Activated T-helper 1 cell treated with anti-CD3 and anti-CD28 coated beads, Interleukin-12 subunit alpha, Interleukin-12 subunit beta, Interleukin-2, Interleukin-4 antibody, amounts not matched to agents 30 ng/mL and 10 ng/mL and 1 ng/mL, durations not matched to agents 14 hours and 24 hours and 36 hours (primary cell): ENCODE measurements at regions not wholly inside any gene's neighbourhood (a gene's known extent, or its start where the extent isn't known, plus 50 kb on each side); places are given as distances from the start of the nearest gene placed in this dataset.

Experiments
- DNase-seq: peaks from one replicate; pipeline ENCODE4 v3.0.0; 2021; ENCODE audit warnings: low spot score
- H3K27ac Mint-ChIP-seq: one replicate; pipeline ENCODE4 v1.8.0; 2021; ENCODE audit warnings: mild to moderate bottlenecking, mixed read lengths
- H3K27me3 Mint-ChIP-seq: one replicate; pipeline ENCODE4 v1.8.0; 2022; ENCODE audit warnings: mild to moderate bottlenecking, moderate library complexity, mixed read lengths; ENCODE audit not compliant: insufficient read depth
- H3K36me3 Mint-ChIP-seq: one replicate; pipeline ENCODE4 v1.8.0; 2021; ENCODE audit warnings: low read depth, mixed read lengths
- H3K4me1 Mint-ChIP-seq: one replicate; pipeline ENCODE4 v1.8.0; 2021; ENCODE audit warnings: low read depth, mixed read lengths
- H3K4me3 Mint-ChIP-seq: one replicate; pipeline ENCODE4 v1.8.0; 2021; ENCODE audit warnings: mild to moderate bottlenecking, moderate library complexity, mixed read lengths
- H3K9me3 Mint-ChIP-seq: one replicate; pipeline ENCODE4 v1.8.0; 2021; ENCODE audit warnings: mixed read lengths
- intact Hi-C: fragments of 100-400 bp; cut with micrococcal nuclease; formaldehyde crosslinking; loops from one replicate; pipeline ENCODE4 v1.15.1; 2024

GRCh38 chr18:78751664-78752063, 228.0 kb upstream of the SALL3 start:
- intact Hi-C loops: no loop called here
- Mint-ChIP-seq H3K36me3 (no peaks in the 10 kb centered on the region), H3K27ac (no peak overlapping the region), H3K4me1 (no peaks in the 10 kb centered on the region), H3K27me3 (no peaks in the 10 kb centered on the region), H3K4me3 (no peak overlapping the region), H3K9me3 (no peaks in the 10 kb centered on the region)
- DNase-seq: no peak

- H3K4me1 Mint-ChIP-seq: no peaks in the 10 kb centered on the region
- H3K27me3 Mint-ChIP-seq: no peaks in the 10 kb centered on the region
These were observed 226.4 kb upstream of the SALL3 start for GRCh38 chr18:78753240-78753639.

DNA sequence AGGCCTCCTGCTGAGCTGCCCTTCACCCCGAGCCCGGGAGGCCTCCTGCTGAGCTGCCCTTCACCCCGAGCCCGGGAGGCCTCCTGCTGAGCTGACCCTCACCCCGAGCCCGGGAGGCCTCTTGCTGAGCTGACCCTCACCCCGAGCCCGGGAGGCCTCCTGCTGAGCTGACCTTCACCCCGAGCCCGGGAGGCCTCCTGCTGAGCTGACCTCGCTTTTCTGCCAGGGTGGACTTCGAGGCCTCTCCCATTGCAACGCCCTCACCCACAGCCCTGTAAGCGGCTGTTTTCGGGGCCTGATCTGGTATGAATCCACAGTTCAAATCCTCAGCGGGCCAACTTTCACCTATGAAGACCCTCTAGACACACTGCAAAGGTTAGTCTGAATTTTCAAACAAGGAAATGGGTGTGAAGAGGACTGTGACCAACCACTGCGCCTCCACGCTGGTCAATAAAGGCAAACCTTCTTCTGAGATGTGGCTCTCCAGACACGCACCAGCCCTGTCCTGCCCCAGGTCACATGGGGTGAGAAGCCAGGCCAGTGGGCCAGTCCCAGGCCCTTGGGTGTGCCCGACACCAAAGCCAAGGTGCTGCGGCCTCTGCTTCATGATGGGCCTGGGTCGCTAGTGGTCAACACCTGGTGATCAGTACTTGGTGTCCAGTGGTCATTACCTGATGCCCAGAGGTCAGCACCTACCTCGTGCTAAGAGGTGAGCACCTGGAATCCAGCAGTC, 225.1 kb upstream of the SALL3 start:
- intact Hi-C loops: no loop called here
- Mint-ChIP-seq H3K36me3 (no peaks in the 10 kb centered on the region), H3K4me3 (no peak overlapping the region), H3K9me3 (no peaks in the 10 kb centered on the region), H3K27ac (no peak overlapping the region), H3K27me3 (no peaks in the 10 kb centered on the region), H3K4me1 (no peaks in the 10 kb centered on the region)
- no peak for DNase-seq

More at GRCh38 chr18:78753240-78753639, 226.4 kb upstream of the SALL3 start:
- H3K36me3 Mint-ChIP-seq: no peaks in the 10 kb centered on the region
- no peak overlapping the region for H3K4me3 Mint-ChIP-seq
- intact Hi-C loops: no loop called here
- no peak for DNase-seq
- H3K27ac Mint-ChIP-seq: no peak overlapping the region
- H3K9me3 Mint-ChIP-seq: no peaks in the 10 kb centered on the region

- intact Hi-C loops: no loop called here
- Mint-ChIP-seq H3K27ac (no peak overlapping the region), H3K36me3 (no peaks in the 10 kb centered on the region), H3K4me3 (no peak overlapping the region), H3K27me3 (no peaks in the 10 kb centered on the region), H3K4me1 (no peaks in the 10 kb centered on the region), H3K9me3 (peaks cover under 1% of the 10 kb centered on the region)
- no peak for DNase-seq
These were observed 222.6 kb upstream of the SALL3 start for GRCh38 chr18:78757014-78757413.

GRCh38 chr18:78758496-78758895, 221.1 kb upstream of the SALL3 start:
- Mint-ChIP-seq H3K4me1 (no peaks in the 10 kb centered on the region), H3K27ac (no peak overlapping the region), H3K4me3 (no peak overlapping the region), H3K36me3 (no peaks in the 10 kb centered on the region), H3K9me3 (peaks cover 10% of the 10 kb centered on the region), H3K27me3 (no peaks in the 10 kb centered on the region)
- no peak for DNase-seq
- intact Hi-C loops: no loop called here

DNA sequence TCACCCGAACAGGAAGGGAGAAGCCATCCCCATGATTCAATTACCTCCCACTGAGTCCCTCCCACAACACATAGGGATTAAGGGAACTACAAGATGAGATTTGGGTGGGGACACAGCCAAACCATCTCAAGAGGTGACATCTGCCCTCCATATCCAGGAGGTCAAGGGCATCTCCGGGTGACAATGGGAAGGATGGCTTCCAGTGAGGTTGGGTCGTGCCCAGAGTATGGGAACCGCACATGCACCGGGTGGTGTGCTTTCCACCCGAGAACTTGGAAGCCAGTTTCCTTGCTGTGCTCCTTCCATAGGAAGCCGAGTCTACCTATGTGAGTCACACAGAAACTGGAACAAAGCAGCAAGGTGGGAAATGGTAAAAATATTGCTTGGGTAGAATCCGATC, 216.9 kb upstream of the SALL3 start:
- intact Hi-C loops: no loop called here
- DNase-seq: no peak
- Mint-ChIP-seq H3K36me3 (no peaks in the 10 kb centered on the region), H3K4me1 (no peaks in the 10 kb centered on the region), H3K27ac (no peak overlapping the region), H3K4me3 (no peak overlapping the region), H3K27me3 (no peaks in the 10 kb centered on the region), H3K9me3 (peaks cover 10% of the 10 kb centered on the region)

DNA sequence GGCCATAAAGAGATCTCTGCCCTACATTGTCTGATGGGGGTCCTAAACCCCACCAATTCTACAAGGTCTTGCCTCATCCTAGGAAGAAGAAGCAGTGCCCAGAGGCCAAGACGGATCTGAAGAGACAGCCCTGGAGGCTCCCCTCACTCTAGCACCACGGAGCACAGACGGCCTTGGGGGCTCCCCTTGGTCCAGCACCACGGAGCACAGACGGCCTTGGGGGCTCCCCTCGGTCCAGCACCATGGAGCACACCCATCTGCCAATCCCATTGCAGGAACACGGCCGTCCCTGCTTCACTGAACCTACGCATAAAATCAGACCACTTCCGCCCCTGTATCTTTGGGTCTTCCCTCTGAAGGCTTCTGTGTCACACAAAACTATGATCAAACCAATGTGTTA, 215.1 kb upstream of the SALL3 start:
- intact Hi-C loops: no loop called here
- peaks cover 10% of the 10 kb centered on the region for H3K9me3 Mint-ChIP-seq
- no peak overlapping the region for H3K4me3 Mint-ChIP-seq
- H3K27ac Mint-ChIP-seq: no peak overlapping the region
- no peaks in the 10 kb centered on the region for H3K36me3 Mint-ChIP-seq
- no peaks in the 10 kb centered on the region for H3K27me3 Mint-ChIP-seq
- no peak for DNase-seq
- H3K4me1 Mint-ChIP-seq: no peaks in the 10 kb centered on the region

DNA sequence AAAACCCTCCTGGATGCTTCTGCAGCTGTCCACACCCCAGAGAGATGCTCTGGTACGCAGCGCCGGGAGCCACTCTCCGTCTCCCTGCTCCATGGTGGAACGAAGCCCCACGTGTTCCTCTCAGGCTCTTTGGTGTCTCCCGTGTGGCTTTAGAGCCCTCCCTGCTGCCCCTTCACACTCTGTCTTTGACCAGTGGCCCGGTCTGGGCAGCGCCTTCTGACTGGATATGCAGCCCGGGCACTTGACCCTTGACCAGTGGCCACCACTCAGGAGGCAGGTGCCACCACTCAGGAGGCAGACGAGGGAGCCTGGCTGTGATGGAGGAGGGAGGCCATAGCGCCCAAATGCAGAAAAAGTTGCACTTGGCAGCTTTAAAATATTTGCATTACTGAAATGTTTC, 214.5 kb upstream of the SALL3 start:
- Mint-ChIP-seq H3K27me3 (no peaks in the 10 kb centered on the region), H3K27ac (no peak overlapping the region), H3K9me3 (peaks cover 10% of the 10 kb centered on the region), H3K4me1 (no peaks in the 10 kb centered on the region), H3K4me3 (no peak overlapping the region), H3K36me3 (no peaks in the 10 kb centered on the region)
- intact Hi-C loops: no loop called here
- no peak for DNase-seq

- H3K4me3 Mint-ChIP-seq: no peak overlapping the region
- no peak for DNase-seq
- no peaks in the 10 kb centered on the region for H3K36me3 Mint-ChIP-seq
- peaks cover 10% of the 10 kb centered on the region for H3K9me3 Mint-ChIP-seq
- intact Hi-C loops: no loop called here
- no peak overlapping the region for H3K27ac Mint-ChIP-seq
- H3K27me3 Mint-ChIP-seq: no peaks in the 10 kb centered on the region
- no peaks in the 10 kb centered on the region for H3K4me1 Mint-ChIP-seq
These were observed 213.9 kb upstream of the SALL3 start for GRCh38 chr18:78765637-78766281.

- Mint-ChIP-seq H3K4me1 (no peaks in the 10 kb centered on the region), H3K4me3 (no peak overlapping the region), H3K27me3 (no peaks in the 10 kb centered on the region), H3K27ac (no peak overlapping the region), H3K36me3 (no peaks in the 10 kb centered on the region), H3K9me3 (peaks cover 10% of the 10 kb centered on the region)
- DNase-seq: no peak
- intact Hi-C loops: no loop called here
These were observed 212.7 kb upstream of the SALL3 start for GRCh38 chr18:78766651-78767533.

GRCh38 chr18:78767648-78768071, 212.0 kb upstream of the SALL3 start:
- H3K4me3 Mint-ChIP-seq: no peak overlapping the region
- no peaks in the 10 kb centered on the region for H3K36me3 Mint-ChIP-seq
- H3K27me3 Mint-ChIP-seq: no peaks in the 10 kb centered on the region
- H3K9me3 Mint-ChIP-seq: peaks cover 5% of the 10 kb centered on the region
- intact Hi-C loops: no loop called here
- H3K4me1 Mint-ChIP-seq: no peaks in the 10 kb centered on the region
- DNase-seq: no peak
- no peak overlapping the region for H3K27ac Mint-ChIP-seq

GRCh38 chr18:78768221-78768620, 211.4 kb upstream of the SALL3 start:
- DNase-seq: no peak
- Mint-ChIP-seq H3K4me3 (no peak overlapping the region), H3K4me1 (no peaks in the 10 kb centered on the region), H3K27me3 (no peaks in the 10 kb centered on the region), H3K36me3 (no peaks in the 10 kb centered on the region), H3K9me3 (no peaks in the 10 kb centered on the region), H3K27ac (no peak overlapping the region)
- intact Hi-C loops: no loop called here
